Skeletal muscle satellite cell (primary cell): ENCODE measurements at regions not wholly inside any gene's neighbourhood (a gene's known extent, or its start where the extent isn't known, plus 50 kb on each side); places are given as distances from the start of the nearest gene placed in this dataset.
A peak's percentile ranks its signal among the peaks of the same experiment; 100 is the strongest.

Experiments used
- H3K27me3 ChIP-seq: 2 replicates; pipeline ENCODE4 v1.7.0; 2013; ENCODE audit warnings: low read length; ENCODE audit not compliant: control insufficient read depth, insufficient read depth
- H3K36me3 ChIP-seq: 2 replicates; pipeline ENCODE4 v1.7.0; 2013; ENCODE audit warnings: mild to moderate bottlenecking, control low read depth, low read length; ENCODE audit not compliant: insufficient read depth
- H3K4me1 ChIP-seq: 2 replicates; pipeline ENCODE4 v1.7.0; 2013; ENCODE audit warnings: low read length; ENCODE audit not compliant: control insufficient read depth, insufficient read depth
- H3K4me2 ChIP-seq: 2 replicates; pipeline ENCODE4 v1.7.0; 2013; ENCODE audit warnings: mild to moderate bottlenecking, low read length
- H3K4me3 ChIP-seq: 2 replicates; pipeline ENCODE4 v1.7.0; 2013; ENCODE audit warnings: low read length
- H3K9ac ChIP-seq: 2 replicates; pipeline ENCODE4 v1.7.0; 2013; ENCODE audit warnings: mild to moderate bottlenecking, low read depth, low read length, moderate library complexity
- H3K9me3 ChIP-seq: replicated peaks from 2 replicates; pipeline ENCODE4 v1.7.0; 2013; ENCODE audit warnings: mild to moderate bottlenecking, control low read depth, low read length

GRCh38 chr4:3709061-3709845, 56.9 kb upstream of the ADRA2C start:
- H3K9me3 ChIP-seq: no peaks in the 10 kb centered on the region
- no peak overlapping the region for H3K4me3 ChIP-seq
- peaks cover 7% of the 10 kb centered on the region for H3K27me3 ChIP-seq
- peaks cover 21% of the 10 kb centered on the region for H3K4me1 ChIP-seq
- H3K9ac ChIP-seq: no peak overlapping the region
- H3K36me3 ChIP-seq: no peaks in the 10 kb centered on the region
- H3K4me2 ChIP-seq: no peak overlapping the region

GRCh38 chr4:3708611-3709010, 57.6 kb upstream of the ADRA2C start:
- H3K36me3 ChIP-seq: no peaks in the 10 kb centered on the region
- H3K4me1 ChIP-seq: peaks cover 21% of the 10 kb centered on the region
- H3K9me3 ChIP-seq: no peaks in the 10 kb centered on the region
- H3K4me2 ChIP-seq: peak overlapping the region; percentile 75
- H3K27me3 ChIP-seq: peaks cover 7% of the 10 kb centered on the region
- H3K4me3 ChIP-seq: no peak overlapping the region
- no peak overlapping the region for H3K9ac ChIP-seq

- Histone ChIP-seq H3K4me2 (peak overlapping the region; percentile 75), H3K4me3 (peak overlapping the region; percentile 55), H3K27me3 (peaks cover 7% of the 10 kb centered on the region), H3K4me1 (peaks cover 21% of the 10 kb centered on the region), H3K36me3 (no peaks in the 10 kb centered on the region), H3K9me3 (no peaks in the 10 kb centered on the region), H3K9ac (peak overlapping the region; percentile 69)
These were observed 58.1 kb upstream of the ADRA2C start for GRCh38 chr4:3708103-3708510.

- H3K36me3 ChIP-seq: no peaks in the 10 kb centered on the region
- peaks cover 7% of the 10 kb centered on the region for H3K27me3 ChIP-seq
- no peaks in the 10 kb centered on the region for H3K9me3 ChIP-seq
- H3K4me1 ChIP-seq: peaks cover 21% of the 10 kb centered on the region
- H3K4me3 ChIP-seq: peak overlapping the region; percentile 55
- peak overlapping the region; percentile 75 for H3K4me2 ChIP-seq
- H3K9ac ChIP-seq: peak overlapping the region; percentile 69
These were observed 58.6 kb upstream of the ADRA2C start for GRCh38 chr4:3707423-3708102.

- peak overlapping the region; percentile 75 for H3K4me2 ChIP-seq
- peaks cover 3% of the 10 kb centered on the region for H3K27me3 ChIP-seq
- H3K4me3 ChIP-seq: no peak overlapping the region
- H3K36me3 ChIP-seq: no peaks in the 10 kb centered on the region
- no peaks in the 10 kb centered on the region for H3K9me3 ChIP-seq
- no peak overlapping the region for H3K9ac ChIP-seq
- H3K4me1 ChIP-seq: peaks cover 21% of the 10 kb centered on the region
These were observed 59.4 kb upstream of the ADRA2C start for GRCh38 chr4:3706565-3707422.

- peaks cover 4% of the 10 kb centered on the region for H3K27me3 ChIP-seq
- no peaks in the 10 kb centered on the region for H3K36me3 ChIP-seq
- no peak overlapping the region for H3K4me2 ChIP-seq
- no peak overlapping the region for H3K9ac ChIP-seq
- H3K4me1 ChIP-seq: peaks cover 21% of the 10 kb centered on the region
- no peaks in the 10 kb centered on the region for H3K9me3 ChIP-seq
- no peak overlapping the region for H3K4me3 ChIP-seq
These were observed 60.1 kb upstream of the ADRA2C start for GRCh38 chr4:3706111-3706511.

- Histone ChIP-seq H3K4me2 (no peak overlapping the region), H3K27me3 (peaks cover 8% of the 10 kb centered on the region), H3K4me1 (peaks cover 21% of the 10 kb centered on the region), H3K9ac (no peak overlapping the region), H3K9me3 (no peaks in the 10 kb centered on the region), H3K4me3 (no peak overlapping the region), H3K36me3 (no peaks in the 10 kb centered on the region)
These were observed 60.8 kb upstream of the ADRA2C start for GRCh38 chr4:3705236-3705987.

- H3K9ac ChIP-seq: no peak overlapping the region
- no peaks in the 10 kb centered on the region for H3K36me3 ChIP-seq
- no peak overlapping the region for H3K4me3 ChIP-seq
- H3K4me2 ChIP-seq: no peak overlapping the region
- H3K9me3 ChIP-seq: no peaks in the 10 kb centered on the region
- peaks cover 8% of the 10 kb centered on the region for H3K27me3 ChIP-seq
- peaks cover 21% of the 10 kb centered on the region for H3K4me1 ChIP-seq
These were observed 61.5 kb upstream of the ADRA2C start for GRCh38 chr4:3704669-3705068.

GRCh38 chr4:3703677-3704521, 62.3 kb upstream of the ADRA2C start:
- Histone ChIP-seq H3K4me1 (peaks cover 21% of the 10 kb centered on the region), H3K4me3 (no peak overlapping the region), H3K4me2 (no peak overlapping the region), H3K9ac (no peak overlapping the region), H3K36me3 (no peaks in the 10 kb centered on the region), H3K9me3 (no peaks in the 10 kb centered on the region), H3K27me3 (peaks cover 12% of the 10 kb centered on the region)

GRCh38 chr4:3703343-3703676, 62.9 kb upstream of the ADRA2C start:
- Histone ChIP-seq H3K4me2 (no peak overlapping the region), H3K36me3 (no peaks in the 10 kb centered on the region), H3K9ac (no peak overlapping the region), H3K4me3 (no peak overlapping the region), H3K9me3 (no peaks in the 10 kb centered on the region), H3K27me3 (peaks cover 12% of the 10 kb centered on the region), H3K4me1 (peaks cover 17% of the 10 kb centered on the region)
